HepG2 (cell line): ENCODE measurements at regions not wholly inside any gene's neighbourhood (a gene's known extent, or its start where the extent isn't known, plus 50 kb on each side); places are given as distances from the start of the nearest gene placed in this dataset.

Source experiments
- ATAC-seq: fragments of 200-7000 bp; cut with Tn5 transposase; 3 replicates; pipeline ENCODE4 v1.9.1; 2020; ENCODE audit warnings: mild to moderate bottlenecking, moderate library complexity
- BruUV-seq: library from RNA; stranded (reverse); fragments of 400-500 nt; replicated peaks from 2 replicates; lab custom pipeline; 2021; lab: Mats Ljungman, UMichigan
- CTCF ChIA-PET: fragments of 300-600 bp; formaldehyde crosslinking; extraction: SDS; loops from one replicate; lab custom pipeline; 2021; ENCODE audit warnings: low total read pairs, inconsistent platforms, low intra/inter-chr PET ratio; lab: Yijun Ruan, JAX
- POLR2A ChIA-PET: fragments of 350-600 bp; sonication (Branson Sonifier 250); formaldehyde crosslinking; loops from one replicate; lab custom pipeline; 2020; ENCODE audit warnings: antibody characterized with exemption, inconsistent platforms; lab: Yijun Ruan, JAX
- DNase-seq: peaks from one replicate; pipeline ENCODE4 v3.0.0-alpha.2; 2015; ENCODE audit warnings: low spot score
- FAIRE-seq: peaks from 3 replicates; lab custom pipeline; 2011; peaks lifted over from hg19 to GRCh38; lab: Jason Lieb, UNC
- H2AFZ ChIP-seq: one replicate; pipeline ENCODE4 v1.6.1; 2011; ENCODE audit warnings: low read length, inconsistent platforms
- H3K27ac ChIP-seq: fragments of 300-600 bp; 3 replicates; pipeline ENCODE4 v1.8.0; 2011; ENCODE audit warnings: mixed run types, mild to moderate bottlenecking, mixed read lengths, low read length, inconsistent platforms; ENCODE audit not compliant: insufficient read depth; ENCODE audit errors: extremely low read length
- H3K27me3 ChIP-seq, 2 experiments: fragments of 200-600 bp in 1 of 2; 2 replicates in 1 of 2; 3 replicates in 1 of 2; pipeline versions ENCODE4 v1.6.0 to v1.8.0; 2011; ENCODE audit warnings: low read length in 2 of 2, mild to moderate bottlenecking in 2 of 2, moderate library complexity in 2 of 2, inconsistent platforms in 1 of 2; ENCODE audit not compliant: insufficient read depth in 2 of 2, control insufficient read depth in 1 of 2
- H3K36me3 ChIP-seq, 2 experiments: fragments of 200-600 bp in 1 of 2; replicated peaks in 1 of 2; 2 replicates in 1 of 2; 3 replicates in 1 of 2; pipeline versions ENCODE4 v1.5.1 to v1.8.0; 2011; ENCODE audit warnings: low read length in 2 of 2, inconsistent platforms in 1 of 2; ENCODE audit not compliant: insufficient read depth in 2 of 2, control insufficient read depth in 1 of 2
- H3K4me1 ChIP-seq: 2 replicates; pipeline ENCODE4 v1.5.1; 2012; ENCODE audit warnings: low read length, inconsistent platforms; ENCODE audit not compliant: insufficient read depth
- H3K4me2 ChIP-seq: 2 replicates; pipeline ENCODE4 v1.6.0; 2011; ENCODE audit warnings: low read depth, low read length, inconsistent platforms
- H3K4me3 ChIP-seq, 3 experiments: fragments of 200-600 bp in 1 of 3; sonication (generic), shearing (Covaris generic) in 1 of 3; replicated peaks in 1 of 3; 2 replicates each; pipeline ENCODE4 v1.5.1; 2011 to 2016; ENCODE audit warnings: low read length in 3 of 3, inconsistent platforms in 2 of 3, low read depth in 2 of 3, mild to moderate bottlenecking in 2 of 3, control low read depth in 1 of 3, mixed read lengths in 1 of 3; ENCODE audit not compliant: insufficient read depth in 1 of 3
- H3K79me2 ChIP-seq: one replicate; pipeline ENCODE4 v1.6.1; 2011; ENCODE audit warnings: low read length, inconsistent platforms; ENCODE audit not compliant: insufficient read depth
- H3K9ac ChIP-seq: 2 replicates; pipeline ENCODE4 v1.6.0; 2011; ENCODE audit warnings: mild to moderate bottlenecking, low read depth, low read length, inconsistent platforms; ENCODE audit not compliant: insufficient read depth
- H3K9me3 ChIP-seq: 2 replicates; pipeline ENCODE4 v1.5.1; 2012; ENCODE audit warnings: mild to moderate bottlenecking, low read length
- H4K20me1 ChIP-seq: 2 replicates; pipeline ENCODE4 v1.6.0; 2011; ENCODE audit warnings: inconsistent platforms, mild to moderate bottlenecking, low read length, moderate library complexity; ENCODE audit not compliant: insufficient read depth
- ARHGAP35 ChIP-seq: sonication (generic); formaldehyde crosslinking; IDR thresholded peaks from 2 replicates; pipeline ENCODE4 v1.9.0; 2022; ENCODE audit warnings: mild to moderate bottlenecking, inconsistent platforms, moderate library complexity, missing genetic modification reagents, borderline replicate concordance
- ATF7-NPFF ChIP-seq: sonication (generic); formaldehyde crosslinking; IDR thresholded peaks from 2 replicates; pipeline ENCODE4 v1.8.1; 2023; ENCODE audit warnings: mild to moderate bottlenecking, low read depth, missing genetic modification reagents, moderate library complexity
- CEBPG ChIP-seq: IDR thresholded peaks from 2 replicates; pipeline ENCODE4 v1.6.1; 2016
- KLF15 ChIP-seq: sonication (generic); formaldehyde crosslinking; IDR thresholded peaks from 2 replicates; pipeline ENCODE4 v1.8.1; 2023; ENCODE audit warnings: borderline replicate concordance, mild to moderate bottlenecking, inconsistent platforms, missing genetic modification reagents, mixed read lengths
- REST ChIP-seq, 2 experiments: IDR thresholded peaks; 2 replicates each; pipeline ENCODE4 v1.6.1; 2011 to 2012; ENCODE audit warnings: low read length in 2 of 2, borderline replicate concordance in 1 of 2, low read depth in 1 of 2, mild to moderate bottlenecking in 1 of 2, moderate library complexity in 1 of 2
- SAFB2 ChIP-seq: sonication (generic); formaldehyde crosslinking; IDR thresholded peaks from 2 replicates; pipeline ENCODE4 v1.5.1; 2020; ENCODE audit warnings: missing genetic modification reagents, low read depth, mild to moderate bottlenecking, borderline replicate concordance
- TARDBP ChIP-seq: sonication (generic); formaldehyde crosslinking; IDR thresholded peaks from 2 replicates; pipeline ENCODE4 v1.8.0; 2022; ENCODE audit warnings: mild to moderate bottlenecking, missing genetic modification reagents
- YEATS4 ChIP-seq: sonication (generic); formaldehyde crosslinking; IDR thresholded peaks from 2 replicates; pipeline ENCODE4 v1.4.0; 2020; ENCODE audit warnings: missing genetic modification reagents, borderline replicate concordance
- ZNF326 ChIP-seq: sonication (generic); formaldehyde crosslinking; IDR thresholded peaks from 2 replicates; pipeline ENCODE4 v1.4.0; 2020; ENCODE audit warnings: missing genetic modification reagents, borderline replicate concordance
- ZNF335 ChIP-seq: sonication (generic); formaldehyde crosslinking; IDR thresholded peaks from 2 replicates; pipeline ENCODE4 v1.4.0; 2020; ENCODE audit warnings: missing genetic modification reagents
- ZNF546 ChIP-seq: sonication (generic); formaldehyde crosslinking; conservative IDR thresholded peaks from 2 replicates; pipeline ENCODE4 v1.8.1; 2023; ENCODE audit warnings: mild to moderate bottlenecking, missing genetic modification reagents
- ZNF766 ChIP-seq: sonication (generic); formaldehyde crosslinking; IDR thresholded peaks from 2 replicates; pipeline ENCODE4 v1.5.0; 2020; ENCODE audit warnings: missing genetic modification reagents, borderline replicate concordance
- WGBS: methylation state at CpG from one replicate; pipeline ENCODE4 v1.1.6; 2017; ENCODE audit warnings: low lambda C conversion rate; 5-methylcytosine and 5-hydroxymethylcytosine counted together
- in situ Hi-C: cut with HindIII; loops from 2 replicates; pipeline ENCODE4 v1.10.0; 2017; ENCODE audit warnings: low pct_unique_long_range_greater_than_20kb; ENCODE audit not compliant: extremely low pct_ligation_motif_present
- intact Hi-C: fragments of 100-400 bp; cut with micrococcal nuclease; formaldehyde crosslinking; loops from one replicate; pipeline ENCODE4 v1.10.0; 2022; ENCODE audit not compliant: unreplicated experiment
- TF ChIP-seq, protein P1 (sequence below): sonication (generic); formaldehyde crosslinking; IDR thresholded peaks from 2 replicates; pipeline ENCODE4 v1.4.0; 2020; ENCODE audit warnings: missing genetic modification reagents

DNA sequence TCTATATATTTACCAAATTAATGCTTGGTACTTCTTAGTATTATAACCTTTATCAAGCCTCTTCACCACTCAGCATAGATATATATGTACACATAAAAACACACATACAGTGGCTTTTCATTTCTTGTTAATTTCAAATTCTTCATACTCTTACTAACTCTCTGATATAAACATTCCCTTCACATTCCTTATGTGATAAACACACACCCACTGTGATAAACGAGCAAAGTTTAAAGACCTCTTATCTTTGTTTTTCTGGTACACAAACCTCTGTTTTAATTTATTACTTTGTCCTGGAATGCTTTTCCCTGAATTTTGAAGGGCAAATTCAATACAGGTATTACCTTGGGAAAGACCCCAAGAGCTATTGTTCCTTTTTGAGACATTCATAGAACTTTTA lies 379.1 kb upstream of the TMPRSS15 start:
- ChIA-PET CTCF (no interaction called here), POLR2A (no interaction called here)
- Histone ChIP-seq H3K9ac (no peak overlapping the region), H3K4me1 (no peaks in the 10 kb centered on the region), H3K4me3 (no peak overlapping the region), H3K79me2 (no peaks in the 10 kb centered on the region), H3K4me2 (no peak overlapping the region), H3K9me3 (peaks cover 92% of the 10 kb centered on the region), H3K36me3 (no peaks in the 10 kb centered on the region), H4K20me1 (no peaks in the 10 kb centered on the region), H3K27ac (no peak overlapping the region), H2AFZ (no peak overlapping the region), H3K27me3 (no peaks in the 10 kb centered on the region)
- intact Hi-C loops (no loop called here), in situ Hi-C loops (no loop called here)
- TF ChIP-seq ZNF335 (CRISPR knock-in tag) (no peak), KLF15 (CRISPR knock-in tag) (no peak), ATF7-NPFF (CRISPR knock-in tag) (no peak), CEBPG (no peak), SAFB2 (no peak)
- ATAC-seq, result no peak
- DNase-seq, result no peak
- no peak for FAIRE-seq
- no TSS peak for BruUV-seq
- WGBS, result 0% methylated on average over 1 of the region's 1 CpG

DNA sequence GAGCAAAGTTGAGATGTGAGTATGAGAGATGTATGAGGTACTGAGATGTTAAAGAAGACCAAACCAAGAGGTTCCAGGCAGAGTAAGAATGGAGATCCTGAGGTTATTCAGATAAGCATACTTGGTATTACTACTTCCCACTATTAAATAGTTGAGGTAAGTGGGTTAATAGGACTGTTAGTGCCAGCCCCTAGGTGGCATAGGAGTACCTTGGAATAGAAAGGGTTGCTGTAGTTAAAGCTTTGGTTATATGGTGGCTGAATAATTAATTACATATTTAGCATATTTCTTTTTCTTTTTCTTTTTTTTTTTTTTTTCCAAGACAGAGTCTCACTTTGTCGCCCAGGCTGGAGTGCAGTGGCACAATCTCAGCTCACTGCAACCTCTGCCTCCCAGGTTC lies 397.9 kb upstream of the TMPRSS15 start:
- in situ Hi-C loops (no loop called here), intact Hi-C loops (no loop called here)
- H3K4me1 ChIP-seq, result no peaks in the 10 kb centered on the region
- no peak overlapping the region for H3K4me3 ChIP-seq
- DNase-seq (no peak), FAIRE-seq (no peak), ATAC-seq (no peak)
- no peak overlapping the region for H3K27ac ChIP-seq
- H3K9ac ChIP-seq, result no peak overlapping the region
- ChIA-PET POLR2A (no interaction called here), CTCF (no interaction called here)
- H3K4me2 ChIP-seq, result no peak overlapping the region
- H2AFZ ChIP-seq, result no peak overlapping the region
- no peaks in the 10 kb centered on the region for H3K36me3 ChIP-seq
- H3K27me3 ChIP-seq, result no peaks in the 10 kb centered on the region
- peaks cover 96% of the 10 kb centered on the region for H3K9me3 ChIP-seq
- BruUV-seq, result no TSS peak
- no peaks in the 10 kb centered on the region for H4K20me1 ChIP-seq
- no peaks in the 10 kb centered on the region for H3K79me2 ChIP-seq
- WGBS, result 36% methylated on average over 1 of the region's 1 CpG
- TF ChIP-seq ZNF766 (CRISPR knock-in tag) (no peak), TARDBP (no peak), ZNF546 (CRISPR knock-in tag) (no peak), ARHGAP35 (no peak), ZNF326 (no peak), YEATS4 (CRISPR knock-in tag) (no peak), REST (IDR thresholded peaks at IDR 0.05; ENCODE audit: borderline replicate concordance in 1 of 2, low read depth in 1 of 2, low read length in 2 of 2) (no peak)
- TF ChIP-seq, protein P1, sequence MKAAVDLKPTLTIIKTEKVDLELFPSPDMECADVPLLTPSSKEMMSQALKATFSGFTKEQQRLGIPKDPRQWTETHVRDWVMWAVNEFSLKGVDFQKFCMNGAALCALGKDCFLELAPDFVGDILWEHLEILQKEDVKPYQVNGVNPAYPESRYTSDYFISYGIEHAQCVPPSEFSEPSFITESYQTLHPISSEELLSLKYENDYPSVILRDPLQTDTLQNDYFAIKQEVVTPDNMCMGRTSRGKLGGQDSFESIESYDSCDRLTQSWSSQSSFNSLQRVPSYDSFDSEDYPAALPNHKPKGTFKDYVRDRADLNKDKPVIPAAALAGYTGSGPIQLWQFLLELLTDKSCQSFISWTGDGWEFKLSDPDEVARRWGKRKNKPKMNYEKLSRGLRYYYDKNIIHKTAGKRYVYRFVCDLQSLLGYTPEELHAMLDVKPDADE (CRISPR knock-in tag), result no peak
